ENCODE measurements at regions not wholly inside any gene's neighbourhood (a gene's known extent, or its start where the extent isn't known, plus 50 kb on each side); places are given as distances from the start of the nearest gene placed in this dataset.

- Histone ChIP-seq H3K4me1 (ENCODE audit: insufficient read depth, low read length) (peaks cover 21% of the 10 kb centered on the region), H3K36me3 (ENCODE audit: insufficient read depth, low read length) (no peaks in the 10 kb centered on the region), H3K9me3 (ENCODE audit: control insufficient read depth, insufficient read depth, low read length) (no peaks in the 10 kb centered on the region), H3K9ac (ENCODE audit: low read depth, low read length) (no peak overlapping the region)
Measured at GRCh38 chr13:80215368-80215767, 125.6 kb downstream of the SPRY2 start.

- H3K36me3 ChIP-seq (ENCODE audit: insufficient read depth, low read length): no peaks in the 10 kb centered on the region
- peaks cover 25% of the 10 kb centered on the region for H3K4me1 ChIP-seq (ENCODE audit: insufficient read depth, low read length)
- H3K9me3 ChIP-seq (ENCODE audit: control insufficient read depth, insufficient read depth, low read length): no peaks in the 10 kb centered on the region
- H3K9ac ChIP-seq (ENCODE audit: low read depth, low read length): no peak overlapping the region
Measured at GRCh38 chr13:80214521-80214991, 126.4 kb downstream of the SPRY2 start.

GRCh38 chr13:80214050-80214449 is 126.9 kb downstream of the SPRY2 start:
- Histone ChIP-seq H3K4me1 (ENCODE audit: insufficient read depth, low read length) (peaks cover 25% of the 10 kb centered on the region), H3K9ac (ENCODE audit: low read depth, low read length) (no peak overlapping the region), H3K9me3 (ENCODE audit: control insufficient read depth, insufficient read depth, low read length) (no peaks in the 10 kb centered on the region), H3K36me3 (ENCODE audit: insufficient read depth, low read length) (no peaks in the 10 kb centered on the region)

- no peaks in the 10 kb centered on the region for H3K36me3 ChIP-seq (ENCODE audit: insufficient read depth, low read length)
- H3K4me1 ChIP-seq (ENCODE audit: insufficient read depth, low read length): peaks cover 23% of the 10 kb centered on the region
- H3K9ac ChIP-seq (ENCODE audit: low read depth, low read length): no peak overlapping the region
- no peaks in the 10 kb centered on the region for H3K9me3 ChIP-seq (ENCODE audit: control insufficient read depth, insufficient read depth, low read length)
Measured at GRCh38 chr13:80213201-80213600, 127.7 kb downstream of the SPRY2 start.

- no peaks in the 10 kb centered on the region for H3K36me3 ChIP-seq (ENCODE audit: insufficient read depth, low read length)
- peaks cover 16% of the 10 kb centered on the region for H3K4me1 ChIP-seq (ENCODE audit: insufficient read depth, low read length)
- H3K9me3 ChIP-seq (ENCODE audit: control insufficient read depth, insufficient read depth, low read length): no peaks in the 10 kb centered on the region
- H3K9ac ChIP-seq (ENCODE audit: low read depth, low read length): no peak overlapping the region
Measured at GRCh38 chr13:80211566-80211965, 129.4 kb downstream of the SPRY2 start.

DNA sequence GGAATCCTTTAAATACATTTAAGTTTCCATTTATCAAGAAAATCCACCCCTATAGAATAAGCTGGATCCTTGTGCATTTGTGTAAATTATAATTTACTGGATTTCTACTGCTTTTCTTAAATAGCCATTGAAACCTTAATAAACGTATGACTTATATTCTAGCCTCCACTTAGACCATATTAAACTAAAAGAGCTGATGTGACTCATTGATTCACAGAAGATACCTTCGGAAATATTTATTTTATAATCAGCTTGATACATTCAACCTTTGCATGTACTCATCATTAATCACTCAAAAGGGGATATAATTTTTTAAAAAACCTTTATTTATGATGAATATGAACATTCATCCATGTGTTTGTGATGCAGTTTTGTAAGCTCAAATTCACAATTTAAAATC is 136.3 kb downstream of the SPRY2 start:
- Histone ChIP-seq H3K4me1 (ENCODE audit: insufficient read depth, low read length) (0 out of 2 replicates have a peak, but pooled peaks cover under 1% of the 10 kb centered on the region), H3K36me3 (ENCODE audit: insufficient read depth, low read length) (no peaks in the 10 kb centered on the region), H3K9me3 (ENCODE audit: control insufficient read depth, insufficient read depth, low read length) (no peaks in the 10 kb centered on the region; the same call in none of the 2 replicates), H3K9ac (ENCODE audit: low read depth, low read length) (no peak overlapping the region)

DNA sequence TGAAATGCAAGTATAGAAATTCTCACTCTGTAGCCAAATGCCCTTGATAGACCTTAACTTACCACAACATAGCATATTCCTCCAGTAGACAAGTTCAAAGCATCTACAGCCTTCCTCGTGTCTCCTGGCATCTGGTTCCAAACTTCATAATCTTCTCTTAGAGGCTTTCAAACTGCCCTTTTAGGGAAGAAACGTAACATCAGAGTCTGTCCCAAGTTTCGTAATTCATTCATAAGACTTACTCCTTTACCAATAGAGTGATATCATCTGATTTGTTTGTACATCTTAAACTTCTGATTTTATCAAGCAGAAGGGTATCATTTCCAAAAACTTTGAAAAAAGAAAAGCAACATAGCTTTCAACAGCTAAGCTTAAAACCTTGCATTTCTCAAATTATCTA is 137.4 kb downstream of the SPRY2 start:
- H3K9ac ChIP-seq (ENCODE audit: low read depth, low read length): no peak overlapping the region
- no peaks in the 10 kb centered on the region for H3K36me3 ChIP-seq (ENCODE audit: insufficient read depth, low read length)
- no peaks in the 10 kb centered on the region; the same call in none of the 2 replicates for H3K9me3 ChIP-seq (ENCODE audit: control insufficient read depth, insufficient read depth, low read length)
- H3K4me1 ChIP-seq (ENCODE audit: insufficient read depth, low read length): peaks cover 8% of the 10 kb centered on the region; the same call in 1 of the 2 replicates

DNA sequence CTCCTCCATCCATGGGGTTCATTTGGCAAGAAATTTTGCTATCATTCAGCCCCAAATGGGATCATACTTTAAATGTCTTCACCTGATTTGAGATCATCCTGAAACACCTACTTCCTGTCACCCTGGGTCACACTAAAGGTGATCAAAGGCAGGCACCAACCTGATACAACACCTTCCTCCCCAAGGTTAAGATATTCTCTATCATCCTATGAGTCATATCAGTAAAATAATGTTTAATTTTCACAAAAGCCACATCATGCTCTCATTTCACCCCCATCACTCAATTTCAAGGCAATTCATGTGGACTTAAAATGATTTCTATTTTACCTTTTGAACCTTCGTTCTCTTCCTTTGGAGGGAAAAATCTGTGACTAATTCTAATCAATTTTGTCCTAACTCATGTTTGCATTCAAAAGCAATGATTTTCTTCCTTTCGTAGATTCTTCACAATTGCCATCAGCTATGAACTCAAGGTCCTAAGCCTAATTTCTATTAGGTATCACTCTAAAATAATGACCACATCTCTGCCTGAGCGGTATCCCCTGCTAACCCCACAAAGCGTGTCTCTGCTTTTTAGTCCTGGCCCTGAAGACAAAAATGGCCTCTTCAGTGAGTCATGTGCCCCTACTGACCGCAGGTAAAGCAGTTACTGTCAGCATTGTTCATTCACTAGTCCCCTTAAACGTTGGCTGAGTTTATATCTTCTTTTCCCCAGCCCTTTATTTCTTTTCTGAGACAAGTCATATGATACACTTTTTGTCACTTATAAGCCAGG is 139.0 kb downstream of the SPRY2 start:
- H3K9ac ChIP-seq (ENCODE audit: low read depth, low read length): no peak overlapping the region
- H3K4me1 ChIP-seq (ENCODE audit: insufficient read depth, low read length): peaks cover 16% of the 10 kb centered on the region
- H3K9me3 ChIP-seq (ENCODE audit: control insufficient read depth, insufficient read depth, low read length): no peaks in the 10 kb centered on the region; the same call in none of the 2 replicates
- no peaks in the 10 kb centered on the region for H3K36me3 ChIP-seq (ENCODE audit: insufficient read depth, low read length)

DNA sequence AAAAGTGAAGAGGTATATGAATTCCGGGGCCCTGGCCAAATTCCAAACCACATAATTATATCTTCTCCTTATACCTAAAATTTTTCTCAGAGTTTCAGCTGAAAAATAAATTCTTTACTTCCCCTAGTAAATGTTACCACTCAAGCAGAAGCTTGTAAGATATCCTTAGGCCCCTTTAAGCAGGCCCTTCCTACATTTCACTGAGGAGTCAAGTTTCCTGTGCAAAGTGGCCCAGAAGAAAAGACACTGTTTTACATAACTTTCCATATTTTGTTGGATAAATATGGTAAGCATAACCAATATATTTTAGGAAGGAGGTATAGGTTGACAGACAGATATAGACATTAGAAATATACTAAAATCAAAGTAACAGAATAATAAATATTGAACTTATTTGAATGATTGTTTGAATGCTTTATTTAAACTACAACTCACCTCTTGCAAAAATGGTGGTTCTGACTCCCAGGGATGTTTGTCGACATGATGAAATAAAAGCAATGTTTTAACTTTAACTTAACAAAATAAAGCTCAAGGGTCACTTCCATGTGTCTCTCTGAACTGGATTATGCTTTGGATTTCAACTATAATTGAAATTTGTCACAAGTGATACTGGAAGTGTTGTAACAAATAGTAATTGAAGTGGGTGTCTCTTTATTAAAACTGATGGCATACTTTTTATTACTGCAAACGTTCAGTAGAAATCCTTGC is 141.2 kb downstream of the SPRY2 start:
- Histone ChIP-seq H3K9ac (ENCODE audit: low read depth, low read length) (no peak overlapping the region), H3K36me3 (ENCODE audit: insufficient read depth, low read length) (no peaks in the 10 kb centered on the region), H3K9me3 (ENCODE audit: control insufficient read depth, insufficient read depth, low read length) (no peaks in the 10 kb centered on the region; the same call in none of the 2 replicates), H3K4me1 (ENCODE audit: insufficient read depth, low read length) (peaks cover 21% of the 10 kb centered on the region)

DNA sequence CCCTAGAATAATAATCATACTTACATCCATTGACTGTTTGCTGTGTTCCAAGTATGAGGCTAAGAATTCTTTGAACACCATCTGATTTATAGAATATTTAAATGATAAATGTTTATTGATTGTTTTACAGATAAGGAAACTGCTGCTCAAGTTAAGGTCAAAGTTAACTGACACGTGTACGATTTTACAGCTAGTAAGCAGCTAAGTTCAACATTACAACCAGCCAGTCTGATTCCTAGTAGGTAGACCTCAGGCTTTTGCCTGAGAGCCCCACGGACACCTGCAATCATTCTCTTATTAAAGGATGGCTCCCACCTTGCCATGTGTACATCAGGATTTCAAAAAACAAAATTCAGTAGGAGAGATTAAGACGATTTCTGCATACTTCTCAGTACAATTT is 141.9 kb downstream of the SPRY2 start:
- Histone ChIP-seq H3K4me1 (ENCODE audit: insufficient read depth, low read length) (peaks cover 21% of the 10 kb centered on the region), H3K9me3 (ENCODE audit: control insufficient read depth, insufficient read depth, low read length) (no peaks in the 10 kb centered on the region; the same call in none of the 2 replicates), H3K36me3 (ENCODE audit: insufficient read depth, low read length) (no peaks in the 10 kb centered on the region), H3K9ac (ENCODE audit: low read depth, low read length) (no peak overlapping the region)

DNA sequence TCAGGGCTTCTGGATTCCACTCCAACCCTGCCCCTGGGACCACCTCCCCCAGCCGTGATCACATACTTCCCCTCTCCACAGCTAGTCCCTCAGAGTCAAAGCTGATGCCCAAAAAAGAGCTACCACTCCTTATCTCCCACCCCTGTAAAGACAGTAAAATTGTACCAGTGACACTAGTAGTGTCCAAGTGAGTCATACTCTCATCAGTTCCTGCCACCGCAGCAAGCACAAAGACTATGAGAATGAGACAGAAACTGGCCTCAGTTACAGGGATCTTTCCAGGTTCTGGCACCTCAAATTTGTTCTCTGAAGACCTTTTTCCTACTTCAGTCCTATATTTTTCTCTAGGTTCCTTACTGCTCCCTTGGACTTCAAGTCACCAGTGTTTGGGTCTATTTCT is 144.2 kb downstream of the SPRY2 start:
- no peaks in the 10 kb centered on the region for H3K36me3 ChIP-seq (ENCODE audit: insufficient read depth, low read length)
- H3K9me3 ChIP-seq (ENCODE audit: control insufficient read depth, insufficient read depth, low read length): no peaks in the 10 kb centered on the region
- no peak overlapping the region for H3K9ac ChIP-seq (ENCODE audit: low read depth, low read length)
- H3K4me1 ChIP-seq (ENCODE audit: insufficient read depth, low read length): peaks cover 22% of the 10 kb centered on the region

DNA sequence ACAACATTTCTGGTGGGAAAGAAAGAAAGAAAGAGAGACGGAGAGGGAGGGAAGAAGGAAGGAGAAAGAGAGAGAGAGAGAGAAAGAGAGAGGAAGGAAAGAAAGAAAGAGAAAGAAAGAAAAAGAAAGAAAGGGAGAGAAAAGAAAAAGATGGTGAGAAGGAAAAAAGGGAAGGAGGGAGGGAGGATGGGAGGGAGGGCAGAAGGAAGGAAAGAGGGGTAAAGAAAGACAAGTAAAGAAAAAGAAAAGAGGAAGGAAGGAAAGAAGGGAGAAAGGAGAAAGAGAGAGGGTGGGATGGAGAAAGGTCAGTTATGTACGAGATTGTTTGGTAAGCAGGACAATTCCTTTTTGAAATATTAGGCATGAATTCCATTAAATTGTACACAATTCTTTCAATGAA is 145.3 kb downstream of the SPRY2 start:
- no peaks in the 10 kb centered on the region for H3K9me3 ChIP-seq (ENCODE audit: control insufficient read depth, insufficient read depth, low read length)
- peaks cover 30% of the 10 kb centered on the region for H3K4me1 ChIP-seq (ENCODE audit: insufficient read depth, low read length)
- H3K36me3 ChIP-seq (ENCODE audit: insufficient read depth, low read length): no peaks in the 10 kb centered on the region
- H3K9ac ChIP-seq (ENCODE audit: low read depth, low read length): no peak overlapping the region

DNA sequence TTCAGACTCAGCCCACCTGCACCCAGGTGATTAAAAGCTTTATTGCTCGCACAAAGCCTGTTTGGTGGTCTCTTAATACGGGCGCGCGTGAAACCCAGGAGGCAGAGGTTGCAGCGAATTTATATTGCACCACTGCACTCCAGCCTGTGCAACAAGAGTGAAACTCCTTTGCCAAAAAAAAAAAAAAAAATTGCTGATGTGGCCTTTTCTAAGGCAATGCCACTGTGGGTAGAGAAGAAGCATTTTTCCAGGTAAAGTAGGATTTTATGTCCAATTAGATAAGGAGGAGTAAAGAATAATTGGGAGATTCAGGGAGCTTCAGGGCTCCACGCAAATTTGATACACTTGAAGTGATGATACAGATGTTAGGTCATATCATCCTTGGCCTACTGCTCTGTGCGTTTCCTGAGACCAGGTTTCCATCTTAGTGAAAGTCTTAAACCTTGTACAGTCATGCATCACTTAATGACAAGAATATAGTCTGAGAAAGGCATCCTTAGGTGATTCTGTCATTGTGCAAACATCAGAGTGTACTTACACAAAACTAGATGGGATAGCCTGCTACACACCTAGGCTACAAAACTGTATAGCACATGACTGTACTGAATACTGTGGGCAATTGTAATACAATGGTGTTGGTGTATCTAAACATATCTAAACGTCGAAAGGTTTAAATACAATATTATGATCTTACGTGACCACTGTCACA is 150.9 kb downstream of the SPRY2 start:
- no peaks in the 10 kb centered on the region for H3K36me3 ChIP-seq (ENCODE audit: insufficient read depth, low read length)
- peaks cover 16% of the 10 kb centered on the region for H3K4me1 ChIP-seq (ENCODE audit: insufficient read depth, low read length)
- H3K9me3 ChIP-seq (ENCODE audit: control insufficient read depth, insufficient read depth, low read length): no peaks in the 10 kb centered on the region
- no peak overlapping the region for H3K9ac ChIP-seq (ENCODE audit: low read depth, low read length)

GRCh38 chr13:80180740-80181355 is 160.1 kb downstream of the SPRY2 start:
- Histone ChIP-seq H3K9me3 (ENCODE audit: control insufficient read depth, insufficient read depth, low read length) (peaks cover 4% of the 10 kb centered on the region; the same call in 1 of the 2 replicates), H3K36me3 (ENCODE audit: insufficient read depth, low read length) (no peaks in the 10 kb centered on the region), H3K4me1 (ENCODE audit: insufficient read depth, low read length) (peaks cover 28% of the 10 kb centered on the region), H3K9ac (ENCODE audit: low read depth, low read length) (no peak overlapping the region)

All from ES-I3 (cell line).